H9 (cell line): ENCODE measurements at regions not wholly inside any gene's neighbourhood (a gene's known extent, or its start where the extent isn't known, plus 50 kb on each side); places are given as distances from the start of the nearest gene placed in this dataset.
A peak's percentile ranks its signal among the peaks of the same experiment; 100 is the strongest.

Source experiments
- DNase-seq: peaks from one replicate; pipeline ENCODE4 v3.0.0-alpha.2; 2017
- H2AFZ ChIP-seq: one replicate; pipeline ENCODE4 v1.6.1; 2013; ENCODE audit warnings: mild to moderate bottlenecking, low read length, control low read depth, moderate library complexity
- H2AK5ac ChIP-seq: 2 replicates; pipeline ENCODE4 v1.6.1; 2013; ENCODE audit warnings: low read length, control low read depth, mixed read lengths; ENCODE audit not compliant: insufficient read length
- H2BK120ac ChIP-seq: one replicate; pipeline ENCODE4 v1.6.1; 2013; ENCODE audit warnings: low read depth, mild to moderate bottlenecking, low read length, control low read depth, inconsistent platforms; ENCODE audit not compliant: poor library complexity, severe bottlenecking
- H2BK12ac ChIP-seq: 2 replicates; pipeline ENCODE4 v1.6.1; 2013; ENCODE audit warnings: low read length, control low read depth, mixed read lengths, low read depth; ENCODE audit not compliant: insufficient read length
- H2BK15ac ChIP-seq: 2 replicates; pipeline ENCODE4 v1.6.1; 2013; ENCODE audit warnings: low read depth, low read length, control low read depth
- H2BK20ac ChIP-seq: one replicate; pipeline ENCODE4 v1.6.1; 2013; ENCODE audit warnings: low read depth, mild to moderate bottlenecking, low read length, control low read depth, inconsistent platforms; ENCODE audit not compliant: poor library complexity, severe bottlenecking
- H2BK5ac ChIP-seq: 2 replicates; pipeline ENCODE4 v1.6.1; 2013; ENCODE audit warnings: low read length, control low read depth, mixed read lengths; ENCODE audit not compliant: insufficient read length
- H3K14ac ChIP-seq: 2 replicates; pipeline ENCODE4 v1.6.1; 2013; ENCODE audit warnings: low read length, control low read depth; ENCODE audit not compliant: insufficient read depth
- H3K18ac ChIP-seq: 2 replicates; pipeline ENCODE4 v1.6.1; 2013; ENCODE audit warnings: low read depth, mild to moderate bottlenecking, mixed read lengths, low read length, control low read depth; ENCODE audit not compliant: insufficient read length
- H3K23ac ChIP-seq: 2 replicates; pipeline ENCODE4 v1.6.1; 2013; ENCODE audit warnings: low read length, control low read depth, mixed read lengths, low read depth; ENCODE audit not compliant: insufficient read length
- H3K23me2 ChIP-seq: 2 replicates; pipeline ENCODE4 v1.6.1; 2013; ENCODE audit warnings: low read depth, mild to moderate bottlenecking, mixed read lengths, low read length, control low read depth; ENCODE audit not compliant: insufficient read length, poor library complexity, severe bottlenecking
- H3K27ac ChIP-seq: 2 replicates; pipeline ENCODE4 v1.5.1; 2013; ENCODE audit warnings: low read length, control low read depth, mixed read lengths, low read depth; ENCODE audit not compliant: insufficient read length
- H3K27me3 ChIP-seq: 2 replicates; pipeline ENCODE4 v1.6.1; 2013; ENCODE audit warnings: low read length, control low read depth, inconsistent platforms; ENCODE audit not compliant: insufficient read depth
- H3K4ac ChIP-seq: 2 replicates; pipeline ENCODE4 v1.6.1; 2013; ENCODE audit warnings: low read depth, mild to moderate bottlenecking, control low read depth, inconsistent platforms, low read length, moderate library complexity
- H3K4me1 ChIP-seq: 2 replicates; pipeline ENCODE4 v1.6.1; 2013; ENCODE audit warnings: low read length, control low read depth, inconsistent platforms; ENCODE audit not compliant: insufficient read depth
- H3K4me2 ChIP-seq: 2 replicates; pipeline ENCODE4 v1.6.1; 2013; ENCODE audit warnings: low read length, control low read depth, mixed read lengths; ENCODE audit not compliant: insufficient read length, insufficient read depth
- H3K56ac ChIP-seq: 2 replicates; pipeline ENCODE4 v1.6.1; 2013; ENCODE audit warnings: low read depth, mild to moderate bottlenecking, mixed read lengths, low read length, control low read depth; ENCODE audit not compliant: insufficient read length
- H3K79me1 ChIP-seq: 2 replicates; pipeline ENCODE4 v1.6.1; 2013; ENCODE audit warnings: low read depth, mild to moderate bottlenecking, moderate library complexity, low read length, control low read depth, inconsistent platforms; ENCODE audit not compliant: insufficient read depth, poor library complexity, severe bottlenecking
- H3K79me2 ChIP-seq: 2 replicates; pipeline ENCODE4 v1.6.1; 2013; ENCODE audit warnings: low read length, control low read depth, inconsistent platforms; ENCODE audit not compliant: insufficient read depth
- H3K9ac ChIP-seq: 2 replicates; pipeline ENCODE4 v1.6.1; 2013; ENCODE audit warnings: low read length, control low read depth, mixed read lengths; ENCODE audit not compliant: insufficient read length; ENCODE audit errors: extremely low read depth
- H3K9me3 ChIP-seq: one replicate; pipeline ENCODE4 v1.6.1; 2013; ENCODE audit warnings: low read depth, low read length, inconsistent platforms; ENCODE audit not compliant: control insufficient read depth
- H3T11ph ChIP-seq: one replicate; pipeline ENCODE4 v1.6.1; 2013; ENCODE audit warnings: mild to moderate bottlenecking, low read length, control low read depth, inconsistent platforms
- H4K20me1 ChIP-seq: one replicate; pipeline ENCODE4 v1.6.1; 2013; ENCODE audit not compliant: control insufficient read depth, insufficient read length, insufficient read depth
- H4K5ac ChIP-seq: 2 replicates; pipeline ENCODE4 v1.6.1; 2013; ENCODE audit warnings: low read depth, mild to moderate bottlenecking, mixed read lengths, low read length, control low read depth; ENCODE audit not compliant: insufficient read length
- H4K8ac ChIP-seq: replicated peaks from 2 replicates; pipeline ENCODE4 v1.6.1; 2013; ENCODE audit warnings: low read length, control low read depth, mixed read lengths, low read depth; ENCODE audit not compliant: insufficient read length
- H4K91ac ChIP-seq: 2 replicates; pipeline ENCODE4 v1.6.1; 2013; ENCODE audit warnings: low read depth, mild to moderate bottlenecking, moderate library complexity, mixed read lengths, low read length, control low read depth; ENCODE audit not compliant: insufficient read length
- H3K27ac Mint-ChIP-seq, 3 experiments: 2 replicates in 2 of 3; 3 replicates in 1 of 3; pipeline ENCODE4 v1.8.0; 2020 to 2021; ENCODE audit warnings: mixed read lengths in 3 of 3, mild to moderate bottlenecking in 1 of 3, moderate library complexity in 1 of 3
- H3K27me3 Mint-ChIP-seq: 2 replicates; pipeline ENCODE4 v1.8.0; 2021; ENCODE audit warnings: low read depth, mild to moderate bottlenecking, moderate library complexity, mixed read lengths
- H3K36me3 Mint-ChIP-seq, 3 experiments: 2 replicates in 2 of 3; 3 replicates in 1 of 3; pipeline ENCODE4 v1.8.0; 2020 to 2021; ENCODE audit warnings: low read depth in 3 of 3, mixed read lengths in 3 of 3; ENCODE audit not compliant: insufficient read depth in 1 of 3
- H3K4me1 Mint-ChIP-seq, 2 experiments: 2 replicates each; pipeline ENCODE4 v1.8.0; 2020; ENCODE audit warnings: mixed read lengths in 2 of 2
- H3K4me3 Mint-ChIP-seq, 2 experiments: 2 replicates in 1 of 2; 3 replicates in 1 of 2; pipeline ENCODE4 v1.8.0; 2020 to 2021; ENCODE audit warnings: mild to moderate bottlenecking in 2 of 2, mixed read lengths in 2 of 2, moderate library complexity in 1 of 2
- H3K9me3 Mint-ChIP-seq, 2 experiments: 2 replicates in 1 of 2; 3 replicates in 1 of 2; pipeline ENCODE4 v1.8.0; 2020; ENCODE audit warnings: mild to moderate bottlenecking in 2 of 2, mixed read lengths in 2 of 2, moderate library complexity in 1 of 2
- WGBS: extraction: QIAGEN DNeasy Blood & Tissue Kit; methylation state at CpG from one replicate; pipeline ENCODE4 v1.1.7; 2013; ENCODE audit warnings: missing lambda C conversion rate, low lambda C conversion rate, mixed read lengths; ENCODE audit not compliant: insufficient read length; ENCODE audit errors: extremely low coverage; 5-methylcytosine and 5-hydroxymethylcytosine counted together
- TF ChIP-seq, protein P1 (sequence below): fragments of 200-600 bp; sonication (generic); conservative IDR thresholded peaks from 3 replicates; pipeline ENCODE4 v1.8.0; 2021; ENCODE audit warnings: antibody characterized with exemption, mild to moderate bottlenecking

DNA sequence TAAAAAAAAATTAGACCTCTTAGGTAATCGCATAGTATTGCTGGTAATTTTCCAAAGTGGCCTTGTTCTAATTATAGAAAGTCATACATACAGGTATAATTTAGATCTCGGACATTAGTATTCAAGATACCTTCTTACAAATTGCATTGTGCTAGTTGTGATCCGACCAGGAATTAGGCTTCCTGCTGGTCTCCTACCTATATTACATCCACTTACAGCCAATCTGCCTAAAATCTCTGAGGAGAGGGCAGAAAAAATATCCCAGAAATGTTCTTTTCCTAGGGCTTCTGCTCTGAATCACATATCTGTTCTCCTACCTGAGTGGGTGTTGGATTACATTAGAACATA, 314.7 kb upstream of the GULP1 start:
- no peaks in the 10 kb centered on the region for H3K9me3 Mint-ChIP-seq
- Histone ChIP-seq H4K91ac (no peak overlapping the region), H2BK12ac (no peak overlapping the region), H2BK20ac (no peak overlapping the region), H4K5ac (no peak overlapping the region), H3K18ac (no peak overlapping the region), H3K56ac (no peak overlapping the region), H2BK5ac (no peak overlapping the region), H3K4me2 (no peak overlapping the region), H2AK5ac (no peak overlapping the region), H3K79me1 (no peaks in the 10 kb centered on the region), H3K23me2 (no peaks in the 10 kb centered on the region), H3K79me2 (no peaks in the 10 kb centered on the region), H3K14ac (no peak overlapping the region), H2BK15ac (no peak overlapping the region), H3K23ac (no peak overlapping the region), H3K27me3 (no peaks in the 10 kb centered on the region), H4K20me1 (no peaks in the 10 kb centered on the region), H3K4me1 (peaks cover 6% of the 10 kb centered on the region; the same call in 1 of the 2 replicates), H3K4ac (no peak overlapping the region), H4K8ac (no peak overlapping the region), H2BK120ac (no peak overlapping the region), H3K27ac (no peak overlapping the region), H3K9ac (no peak overlapping the region), H3K9me3 (no peaks in the 10 kb centered on the region), H2AFZ (no peak overlapping the region), H3T11ph (no peak overlapping the region)
- H3K27ac Mint-ChIP-seq = peak overlapping the region; percentile 5 to 90 (median 68); a peak in 3 of 7 replicates
- WGBS = no CpG with 5 or more reads among the region's 3 CpGs
- DNase-seq = no peak
- peaks cover 29 to 42% of the 10 kb centered on the region in 2 experiments for H3K4me1 Mint-ChIP-seq
- TF ChIP-seq, protein P1, sequence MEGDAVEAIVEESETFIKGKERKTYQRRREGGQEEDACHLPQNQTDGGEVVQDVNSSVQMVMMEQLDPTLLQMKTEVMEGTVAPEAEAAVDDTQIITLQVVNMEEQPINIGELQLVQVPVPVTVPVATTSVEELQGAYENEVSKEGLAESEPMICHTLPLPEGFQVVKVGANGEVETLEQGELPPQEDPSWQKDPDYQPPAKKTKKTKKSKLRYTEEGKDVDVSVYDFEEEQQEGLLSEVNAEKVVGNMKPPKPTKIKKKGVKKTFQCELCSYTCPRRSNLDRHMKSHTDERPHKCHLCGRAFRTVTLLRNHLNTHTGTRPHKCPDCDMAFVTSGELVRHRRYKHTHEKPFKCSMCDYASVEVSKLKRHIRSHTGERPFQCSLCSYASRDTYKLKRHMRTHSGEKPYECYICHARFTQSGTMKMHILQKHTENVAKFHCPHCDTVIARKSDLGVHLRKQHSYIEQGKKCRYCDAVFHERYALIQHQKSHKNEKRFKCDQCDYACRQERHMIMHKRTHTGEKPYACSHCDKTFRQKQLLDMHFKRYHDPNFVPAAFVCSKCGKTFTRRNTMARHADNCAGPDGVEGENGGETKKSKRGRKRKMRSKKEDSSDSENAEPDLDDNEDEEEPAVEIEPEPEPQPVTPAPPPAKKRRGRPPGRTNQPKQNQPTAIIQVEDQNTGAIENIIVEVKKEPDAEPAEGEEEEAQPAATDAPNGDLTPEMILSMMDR = no peak; the same call in 2 of the 3 replicates
- H3K27me3 Mint-ChIP-seq = no peaks in the 10 kb centered on the region
- no peaks in the 10 kb centered on the region; a peak in 1 of 7 replicates for H3K36me3 Mint-ChIP-seq
- H3K4me3 Mint-ChIP-seq = no peak overlapping the region
